ENCODE measurements at regions not wholly inside any gene's neighbourhood (a gene's known extent, or its start where the extent isn't known, plus 50 kb on each side); places are given as distances from the start of the nearest gene placed in this dataset.

DNA sequence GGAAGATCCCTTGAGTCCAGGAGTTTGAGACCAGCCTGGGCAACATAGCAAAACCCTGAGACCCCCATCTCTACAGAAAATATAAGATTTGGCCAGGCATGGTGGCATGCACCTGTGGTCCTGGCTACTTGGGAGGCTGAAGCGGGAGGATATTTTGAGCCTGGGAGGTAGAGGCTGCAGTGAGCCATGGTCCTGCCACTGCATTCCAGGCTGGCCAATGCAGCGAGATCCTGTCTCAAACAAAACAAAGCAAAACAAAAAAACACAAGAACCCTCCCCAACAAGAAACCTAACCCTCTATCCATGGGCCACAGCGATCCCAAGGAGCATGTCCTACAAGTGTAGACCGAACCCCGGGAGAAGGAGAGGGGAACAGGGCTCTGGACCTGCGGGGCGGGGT, 133.3 kb downstream of the MGAT5B start:
- no peaks in the 10 kb centered on the region for H3K9me2 ChIP-seq (replicated peaks; ENCODE audit: insufficient read depth, low read length)
- H3K27me3 ChIP-seq (ENCODE audit: low read length) = no peaks in the 10 kb centered on the region
- no peak overlapping the region for H3K27ac ChIP-seq (ENCODE audit: low read length)
- no peak overlapping the region for H3K9ac ChIP-seq (ENCODE audit: low read length)
- DNase-seq = no peak
- no peaks in the 10 kb centered on the region for H3K79me2 ChIP-seq (ENCODE audit: low read length)
- H2AFZ ChIP-seq (ENCODE audit: low read length) = no peak overlapping the region
- H3K4me2 ChIP-seq (ENCODE audit: low read depth, low read length, poor library complexity, severe bottlenecking) = no peak overlapping the region
- H3K36me3 ChIP-seq (ENCODE audit: insufficient read depth, low read length) = no peaks in the 10 kb centered on the region
- H4K20me1 ChIP-seq (ENCODE audit: insufficient read depth, low read depth, low read length) = no peaks in the 10 kb centered on the region
- no peak overlapping the region for H3K4me3 ChIP-seq (ENCODE audit: low read length)
- peaks cover 18% of the 10 kb centered on the region for H3K4me1 ChIP-seq (ENCODE audit: low read length)
- H3K9me3 ChIP-seq (ENCODE audit: low read length) = no peaks in the 10 kb centered on the region

DNA sequence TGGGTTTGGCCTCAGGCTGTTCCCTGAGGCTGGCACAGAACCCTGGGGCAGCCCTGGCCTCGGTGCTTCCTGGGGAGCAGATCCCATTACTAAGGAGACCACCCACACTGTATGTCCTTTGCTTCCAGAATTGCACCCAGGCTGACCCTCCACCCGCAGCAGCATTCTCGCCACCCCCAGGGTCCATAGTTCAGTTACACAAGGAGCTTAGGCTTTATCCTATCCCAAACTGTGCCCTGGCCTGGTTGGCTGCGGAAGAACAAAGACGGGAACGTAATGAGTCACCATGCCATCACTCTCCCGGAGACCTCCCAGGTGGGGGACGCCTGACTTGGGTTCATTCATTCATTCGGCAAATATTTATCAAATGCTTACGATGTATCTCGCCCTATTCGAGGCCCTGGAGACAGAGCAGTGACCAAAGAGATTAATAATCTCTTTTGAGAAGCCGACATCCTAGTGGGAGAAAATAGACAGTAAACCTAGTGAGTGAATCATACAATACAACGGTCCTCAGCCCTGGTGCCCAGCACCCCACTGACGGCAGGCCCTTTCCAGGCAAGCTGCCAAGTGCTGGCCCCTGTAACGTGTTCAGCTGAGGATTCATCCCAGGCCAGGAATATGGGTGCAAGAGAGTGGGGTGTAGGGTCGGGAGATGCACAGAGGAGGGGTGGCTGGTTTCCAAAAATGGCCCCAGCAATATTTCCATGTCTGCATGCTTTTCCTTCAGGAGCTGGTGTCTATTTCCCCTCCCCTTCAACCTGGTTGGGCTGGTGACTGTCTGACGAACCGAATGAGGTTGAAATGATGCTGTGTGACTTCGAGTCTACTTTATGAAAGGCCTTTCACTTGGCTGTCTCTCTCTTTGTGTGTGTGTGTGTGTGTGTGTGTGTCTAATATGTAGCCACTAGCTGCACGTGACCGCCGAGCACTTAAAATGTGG, 134.2 kb downstream of the MGAT5B start:
- H3K4me2 ChIP-seq (ENCODE audit: low read depth, low read length, poor library complexity, severe bottlenecking) = no peak overlapping the region
- H3K4me1 ChIP-seq (ENCODE audit: low read length) = peaks cover 13% of the 10 kb centered on the region
- no peaks in the 10 kb centered on the region for H3K36me3 ChIP-seq (ENCODE audit: insufficient read depth, low read length)
- no peaks in the 10 kb centered on the region for H3K9me3 ChIP-seq (ENCODE audit: low read length)
- DNase-seq = no peak
- no peaks in the 10 kb centered on the region for H3K27me3 ChIP-seq (ENCODE audit: low read length)
- no peaks in the 10 kb centered on the region for H4K20me1 ChIP-seq (ENCODE audit: insufficient read depth, low read depth, low read length)
- no peak overlapping the region for H3K4me3 ChIP-seq (ENCODE audit: low read length)
- H3K27ac ChIP-seq (ENCODE audit: low read length) = no peak overlapping the region
- no peak overlapping the region for H3K9ac ChIP-seq (ENCODE audit: low read length)
- no peaks in the 10 kb centered on the region for H3K79me2 ChIP-seq (ENCODE audit: low read length)
- no peak overlapping the region for H2AFZ ChIP-seq (ENCODE audit: low read length)
- no peaks in the 10 kb centered on the region for H3K9me2 ChIP-seq (replicated peaks; ENCODE audit: insufficient read depth, low read length)

DNA sequence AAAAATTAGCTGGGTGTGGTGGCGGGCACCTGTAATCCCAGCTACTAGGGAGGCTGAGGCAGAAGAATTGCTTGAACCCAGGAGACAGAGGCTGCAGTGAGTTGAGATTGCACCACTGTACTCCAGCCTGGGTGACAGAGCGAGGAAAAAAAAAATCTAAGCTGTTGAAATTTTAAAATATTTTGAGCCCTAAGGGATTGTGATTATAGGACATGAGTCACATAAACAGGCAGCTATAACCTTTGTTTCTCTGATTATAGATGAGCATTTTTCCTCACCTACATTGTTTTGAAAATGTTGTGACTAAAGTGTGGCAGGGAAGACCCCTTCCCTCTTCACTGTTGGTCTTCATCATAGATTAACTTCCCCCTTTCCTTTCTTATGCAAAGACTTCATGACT, 135.5 kb downstream of the MGAT5B start:
- H3K27ac ChIP-seq (ENCODE audit: low read length) = no peak overlapping the region
- no peak for DNase-seq
- H4K20me1 ChIP-seq (ENCODE audit: insufficient read depth, low read depth, low read length) = no peaks in the 10 kb centered on the region
- H3K27me3 ChIP-seq (ENCODE audit: low read length) = no peaks in the 10 kb centered on the region
- H3K9me3 ChIP-seq (ENCODE audit: low read length) = no peaks in the 10 kb centered on the region
- no peak overlapping the region for H3K4me3 ChIP-seq (ENCODE audit: low read length)
- no peak overlapping the region for H3K9ac ChIP-seq (ENCODE audit: low read length)
- no peak overlapping the region for H2AFZ ChIP-seq (ENCODE audit: low read length)
- peaks cover 4% of the 10 kb centered on the region for H3K4me1 ChIP-seq (ENCODE audit: low read length)
- H3K4me2 ChIP-seq (ENCODE audit: low read depth, low read length, poor library complexity, severe bottlenecking) = no peak overlapping the region
- H3K79me2 ChIP-seq (ENCODE audit: low read length) = no peaks in the 10 kb centered on the region
- no peaks in the 10 kb centered on the region for H3K36me3 ChIP-seq (ENCODE audit: insufficient read depth, low read length)
- no peaks in the 10 kb centered on the region for H3K9me2 ChIP-seq (replicated peaks; ENCODE audit: insufficient read depth, low read length)

DNA sequence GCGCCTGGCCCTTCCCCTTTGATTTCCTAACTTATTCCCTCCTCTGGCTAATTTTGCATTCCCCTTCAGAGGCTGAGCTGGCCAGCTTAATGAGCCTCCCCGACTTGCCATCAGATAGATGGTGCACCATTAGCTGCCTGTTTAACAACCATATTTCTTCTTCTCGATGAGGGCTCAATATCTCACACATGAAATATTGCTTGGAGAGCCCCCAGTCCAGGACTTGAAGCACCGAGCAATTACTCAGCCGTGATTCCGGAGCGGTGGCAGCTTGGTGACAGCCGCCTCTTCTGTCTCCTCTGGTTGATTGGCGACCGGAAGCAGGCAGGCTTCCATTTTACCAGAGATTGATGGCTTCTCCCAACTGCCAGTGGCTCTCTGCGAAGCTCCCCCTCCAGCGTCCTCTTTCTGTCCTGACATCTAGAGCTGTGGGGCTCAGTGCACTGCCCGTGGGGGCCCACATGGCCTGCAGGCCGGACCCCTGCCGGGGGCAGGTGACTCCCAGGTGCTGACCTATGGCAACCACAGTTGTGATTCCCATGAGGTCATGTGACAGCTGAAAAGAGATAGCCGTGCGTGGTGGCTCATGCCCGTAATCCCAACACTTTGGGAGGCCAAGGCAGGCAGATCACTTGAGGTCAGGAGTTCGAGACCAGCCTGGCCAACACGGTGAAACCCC, 133.7 kb upstream of the SEC14L1 start:
- no peak overlapping the region for H3K4me2 ChIP-seq (ENCODE audit: low read depth, low read length, poor library complexity, severe bottlenecking)
- no peaks in the 10 kb centered on the region for H4K20me1 ChIP-seq (ENCODE audit: insufficient read depth, low read depth, low read length)
- no peak overlapping the region for H3K4me3 ChIP-seq (ENCODE audit: low read length)
- H2AFZ ChIP-seq (ENCODE audit: low read length) = no peak overlapping the region
- no peak overlapping the region for H3K9ac ChIP-seq (ENCODE audit: low read length)
- H3K4me1 ChIP-seq (ENCODE audit: low read length) = peaks cover 4% of the 10 kb centered on the region
- no peak overlapping the region for H3K27ac ChIP-seq (ENCODE audit: low read length)
- no peaks in the 10 kb centered on the region for H3K79me2 ChIP-seq (ENCODE audit: low read length)
- no peaks in the 10 kb centered on the region for H3K9me2 ChIP-seq (replicated peaks; ENCODE audit: insufficient read depth, low read length)
- H3K9me3 ChIP-seq (ENCODE audit: low read length) = no peaks in the 10 kb centered on the region
- H3K36me3 ChIP-seq (ENCODE audit: insufficient read depth, low read length) = no peaks in the 10 kb centered on the region
- DNase-seq = no peak
- no peaks in the 10 kb centered on the region for H3K27me3 ChIP-seq (ENCODE audit: low read length)

DNA sequence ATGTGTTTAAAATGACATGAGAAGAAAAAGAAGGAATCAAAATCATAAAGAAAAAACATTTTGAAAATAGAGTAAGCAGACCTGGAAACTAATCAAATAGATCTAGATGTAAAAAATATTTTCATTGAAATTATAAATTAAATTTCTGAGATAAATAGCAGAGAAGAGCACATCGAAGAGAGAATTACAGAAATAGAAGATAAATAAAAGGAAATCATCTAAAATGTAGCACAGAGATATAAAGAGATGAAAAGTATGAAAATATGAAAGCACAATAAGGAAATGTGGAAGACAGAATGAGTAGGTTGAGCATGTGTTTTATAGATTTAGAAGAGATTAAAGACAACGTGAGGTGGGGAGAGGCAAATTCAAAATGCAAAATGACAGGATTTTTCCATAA, 130.9 kb upstream of the SEC14L1 start:
- H3K9me3 ChIP-seq (ENCODE audit: low read length) = no peaks in the 10 kb centered on the region
- no peaks in the 10 kb centered on the region for H3K27me3 ChIP-seq (ENCODE audit: low read length)

DNA sequence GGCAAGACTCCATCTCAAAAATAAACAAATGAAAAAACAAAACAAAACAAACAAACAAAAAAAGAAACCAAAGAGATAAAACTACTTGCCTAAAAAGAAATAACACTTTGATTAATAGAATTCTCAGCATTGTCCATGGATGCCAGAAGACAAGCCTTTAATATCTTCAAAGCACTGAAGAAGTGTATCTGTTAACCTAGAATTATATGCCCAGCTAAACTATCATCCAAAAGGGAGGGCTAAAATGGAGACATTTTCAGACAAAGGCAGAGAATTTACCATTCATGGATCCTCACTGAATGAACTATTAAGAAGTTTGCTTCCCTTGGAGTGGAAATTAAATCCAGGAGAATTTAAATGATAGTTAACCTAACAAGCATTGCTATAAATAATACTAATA, 130.1 kb upstream of the SEC14L1 start:
- H3K4me3 ChIP-seq (ENCODE audit: low read length) = no peak overlapping the region
- H2AFZ ChIP-seq (ENCODE audit: low read length) = no peak overlapping the region
- H3K4me2 ChIP-seq (ENCODE audit: low read depth, low read length, poor library complexity, severe bottlenecking) = no peak overlapping the region
- no peaks in the 10 kb centered on the region for H3K27me3 ChIP-seq (ENCODE audit: low read length)
- H4K20me1 ChIP-seq (ENCODE audit: insufficient read depth, low read depth, low read length) = no peaks in the 10 kb centered on the region
- no peaks in the 10 kb centered on the region for H3K9me3 ChIP-seq (ENCODE audit: low read length)
- no peak overlapping the region for H3K27ac ChIP-seq (ENCODE audit: low read length)
- peaks cover 4% of the 10 kb centered on the region for H3K4me1 ChIP-seq (ENCODE audit: low read length)
- H3K36me3 ChIP-seq (ENCODE audit: insufficient read depth, low read length) = no peaks in the 10 kb centered on the region
- DNase-seq = no peak
- H3K9me2 ChIP-seq (replicated peaks; ENCODE audit: insufficient read depth, low read length) = no peaks in the 10 kb centered on the region
- no peaks in the 10 kb centered on the region for H3K79me2 ChIP-seq (ENCODE audit: low read length)
- H3K9ac ChIP-seq (ENCODE audit: low read length) = no peak overlapping the region

More for the DNA sequence above, 130.9 kb upstream of the SEC14L1 start:
- Histone ChIP-seq H4K20me1 (ENCODE audit: insufficient read depth, low read depth, low read length) (no peaks in the 10 kb centered on the region), H3K9ac (ENCODE audit: low read length) (no peak overlapping the region), H3K4me2 (ENCODE audit: low read depth, low read length, poor library complexity, severe bottlenecking) (no peak overlapping the region), H3K4me1 (ENCODE audit: low read length) (peaks cover 4% of the 10 kb centered on the region), H2AFZ (ENCODE audit: low read length) (no peak overlapping the region), H3K9me2 (replicated peaks; ENCODE audit: insufficient read depth, low read length) (no peaks in the 10 kb centered on the region), H3K79me2 (ENCODE audit: low read length) (no peaks in the 10 kb centered on the region), H3K27ac (ENCODE audit: low read length) (no peak overlapping the region), H3K36me3 (ENCODE audit: insufficient read depth, low read length) (no peaks in the 10 kb centered on the region), H3K4me3 (ENCODE audit: low read length) (no peak overlapping the region)
- no peak for DNase-seq

DNA sequence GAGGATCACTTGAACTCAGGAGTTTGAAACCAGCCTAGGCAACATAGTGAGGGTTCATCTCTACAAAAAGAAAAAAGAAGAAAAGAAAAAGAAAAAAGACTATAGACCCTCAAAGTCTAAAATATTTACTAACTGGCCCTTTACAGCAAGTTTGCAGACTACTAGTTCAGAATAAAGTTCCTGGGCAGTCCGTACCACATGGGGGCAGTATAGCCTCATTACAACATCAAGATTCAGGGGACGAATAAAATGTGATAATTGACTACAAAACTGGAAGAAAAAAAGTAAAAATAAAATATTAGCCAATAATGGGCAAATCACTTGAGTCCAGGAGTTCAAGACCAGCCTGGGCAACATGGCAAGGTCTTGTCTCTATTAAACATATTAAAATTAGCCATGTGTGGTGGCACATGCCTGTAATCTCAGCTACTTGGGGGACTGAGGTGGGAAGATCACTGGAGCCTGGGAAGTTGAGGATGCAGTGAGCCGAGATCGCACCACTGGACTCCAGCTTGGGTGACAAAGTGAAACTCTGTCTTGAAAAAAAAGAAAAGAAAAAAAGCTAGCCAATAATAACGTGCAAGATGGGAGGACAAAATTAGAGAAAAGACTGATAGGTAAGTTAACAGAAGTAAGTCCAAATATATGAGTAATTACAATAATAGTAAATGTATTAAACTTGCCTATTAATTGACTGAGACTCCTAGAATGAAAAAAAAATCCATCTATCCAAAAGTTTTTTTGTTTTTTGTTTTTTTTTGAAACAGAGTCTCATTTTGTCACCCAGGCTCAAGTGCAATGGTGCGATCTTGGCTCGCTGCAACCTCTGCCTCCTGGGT, 129.4 kb upstream of the SEC14L1 start:
- Histone ChIP-seq H3K36me3 (ENCODE audit: insufficient read depth, low read length) (no peaks in the 10 kb centered on the region), H3K4me2 (ENCODE audit: low read depth, low read length, poor library complexity, severe bottlenecking) (no peak overlapping the region), H3K9me3 (ENCODE audit: low read length) (no peaks in the 10 kb centered on the region), H3K27me3 (ENCODE audit: low read length) (no peaks in the 10 kb centered on the region), H3K79me2 (ENCODE audit: low read length) (no peaks in the 10 kb centered on the region), H3K4me3 (ENCODE audit: low read length) (no peak overlapping the region), H3K9me2 (replicated peaks; ENCODE audit: insufficient read depth, low read length) (no peaks in the 10 kb centered on the region), H3K4me1 (ENCODE audit: low read length) (no peaks in the 10 kb centered on the region), H4K20me1 (ENCODE audit: insufficient read depth, low read depth, low read length) (no peaks in the 10 kb centered on the region), H2AFZ (ENCODE audit: low read length) (no peak overlapping the region), H3K9ac (ENCODE audit: low read length) (no peak overlapping the region), H3K27ac (ENCODE audit: low read length) (no peak overlapping the region)
- DNase-seq = peak; percentile 87

DNA sequence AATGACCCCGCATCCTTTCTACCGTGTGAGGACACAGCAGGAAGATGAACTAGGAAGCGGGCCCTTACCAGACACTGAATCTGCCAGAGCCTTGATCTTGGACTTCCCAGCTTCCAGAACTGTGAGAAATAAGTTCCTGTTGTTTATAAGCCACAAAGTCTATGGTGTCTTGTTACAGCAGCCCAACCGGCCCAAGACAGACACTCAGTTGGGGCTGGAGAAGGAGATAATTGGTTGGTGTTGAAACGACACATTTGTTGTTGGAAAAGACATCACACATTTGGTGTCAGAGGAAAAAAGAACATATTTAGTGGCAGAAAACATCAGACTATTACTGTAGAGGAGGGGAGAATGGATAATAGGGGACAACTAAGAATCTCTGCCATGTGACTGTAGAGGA, 122.3 kb upstream of the SEC14L1 start:
- no peaks in the 10 kb centered on the region for H3K9me2 ChIP-seq (replicated peaks; ENCODE audit: insufficient read depth, low read length)
- H4K20me1 ChIP-seq (ENCODE audit: insufficient read depth, low read depth, low read length) = no peaks in the 10 kb centered on the region
- H3K79me2 ChIP-seq (ENCODE audit: low read length) = no peaks in the 10 kb centered on the region
- H3K27me3 ChIP-seq (ENCODE audit: low read length) = no peaks in the 10 kb centered on the region
- no peaks in the 10 kb centered on the region for H3K36me3 ChIP-seq (ENCODE audit: insufficient read depth, low read length)
- no peak overlapping the region for H2AFZ ChIP-seq (ENCODE audit: low read length)
- no peaks in the 10 kb centered on the region for H3K9me3 ChIP-seq (ENCODE audit: low read length)
- no peak overlapping the region for H3K27ac ChIP-seq (ENCODE audit: low read length)
- H3K4me1 ChIP-seq (ENCODE audit: low read length) = no peaks in the 10 kb centered on the region
- H3K4me3 ChIP-seq (ENCODE audit: low read length) = no peak overlapping the region
- no peak overlapping the region for H3K9ac ChIP-seq (ENCODE audit: low read length)
- H3K4me2 ChIP-seq (ENCODE audit: low read depth, low read length, poor library complexity, severe bottlenecking) = no peak overlapping the region
- no peak for DNase-seq
